ENCODE measurements at regions not wholly inside any gene's neighbourhood (a gene's known extent, or its start where the extent isn't known, plus 50 kb on each side); places are given as distances from the start of the nearest gene placed in this dataset.

DNA sequence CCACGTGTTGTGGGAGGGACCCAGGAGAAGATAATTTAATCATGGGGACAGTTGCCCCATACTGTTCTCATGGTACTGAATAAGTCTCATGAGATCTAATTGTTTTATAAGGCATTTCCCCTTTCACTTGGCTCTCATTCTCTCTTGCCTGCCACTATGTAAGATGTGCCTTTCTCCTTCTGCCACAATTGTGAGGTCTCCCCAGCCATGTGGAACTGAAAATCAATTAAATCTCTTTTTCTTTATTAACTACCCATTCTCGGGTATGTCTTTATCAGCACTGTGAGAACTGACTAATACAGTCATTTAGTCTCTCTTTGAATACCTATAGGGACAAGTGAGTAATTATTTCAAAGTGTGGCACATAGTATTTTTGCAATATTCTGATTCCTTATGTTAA lies 269.2 kb upstream of the SMARCA2 start:
- Histone ChIP-seq H3K27me3 (ENCODE audit: control insufficient read depth in 4 of 4, insufficient read depth in 4 of 4, low read length in 3 of 4) (no peaks in the 10 kb centered on the region), H3K4me3 (ENCODE audit: low read depth in 1 of 3, low read length in 3 of 3) (no peak overlapping the region), H3K9ac (ENCODE audit: low read depth in 1 of 2, low read length in 2 of 2) (no peak overlapping the region), H3K27ac (ENCODE audit: low read depth in 1 of 2, low read length in 2 of 2) (no peak overlapping the region), H3K9me3 (ENCODE audit: control insufficient read depth in 4 of 4, low read length in 3 of 4) (peaks cover 0 to 2% (median 0%) of the 10 kb centered on the region in 4 donors), H3K4me1 (ENCODE audit: control insufficient read depth in 4 of 4, insufficient read depth in 4 of 4, low read length in 3 of 4) (no peaks in the 10 kb centered on the region), H3K36me3 (ENCODE audit: control insufficient read depth in 4 of 4, insufficient read depth in 3 of 4, low read depth in 1 of 4, low read length in 3 of 4) (no peaks in the 10 kb centered on the region)
- TF ChIP-seq HNF4A (conservative IDR thresholded peaks at IDR 0.05) (no peak), JUND (IDR thresholded peaks at IDR 0.05) (no peak), RXRA (IDR thresholded peaks at IDR 0.05) (no peak), SP1 (IDR thresholded peaks at IDR 0.05) (no peak), TAF1 (conservative IDR thresholded peaks at IDR 0.05) (no peak)
- TF ChIP-seq, protein P1, sequence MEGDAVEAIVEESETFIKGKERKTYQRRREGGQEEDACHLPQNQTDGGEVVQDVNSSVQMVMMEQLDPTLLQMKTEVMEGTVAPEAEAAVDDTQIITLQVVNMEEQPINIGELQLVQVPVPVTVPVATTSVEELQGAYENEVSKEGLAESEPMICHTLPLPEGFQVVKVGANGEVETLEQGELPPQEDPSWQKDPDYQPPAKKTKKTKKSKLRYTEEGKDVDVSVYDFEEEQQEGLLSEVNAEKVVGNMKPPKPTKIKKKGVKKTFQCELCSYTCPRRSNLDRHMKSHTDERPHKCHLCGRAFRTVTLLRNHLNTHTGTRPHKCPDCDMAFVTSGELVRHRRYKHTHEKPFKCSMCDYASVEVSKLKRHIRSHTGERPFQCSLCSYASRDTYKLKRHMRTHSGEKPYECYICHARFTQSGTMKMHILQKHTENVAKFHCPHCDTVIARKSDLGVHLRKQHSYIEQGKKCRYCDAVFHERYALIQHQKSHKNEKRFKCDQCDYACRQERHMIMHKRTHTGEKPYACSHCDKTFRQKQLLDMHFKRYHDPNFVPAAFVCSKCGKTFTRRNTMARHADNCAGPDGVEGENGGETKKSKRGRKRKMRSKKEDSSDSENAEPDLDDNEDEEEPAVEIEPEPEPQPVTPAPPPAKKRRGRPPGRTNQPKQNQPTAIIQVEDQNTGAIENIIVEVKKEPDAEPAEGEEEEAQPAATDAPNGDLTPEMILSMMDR (IDR thresholded peaks at IDR 0.05; ENCODE audit: low read depth, low read length, missing input control): no peak
- TF ChIP-seq, protein P2, sequence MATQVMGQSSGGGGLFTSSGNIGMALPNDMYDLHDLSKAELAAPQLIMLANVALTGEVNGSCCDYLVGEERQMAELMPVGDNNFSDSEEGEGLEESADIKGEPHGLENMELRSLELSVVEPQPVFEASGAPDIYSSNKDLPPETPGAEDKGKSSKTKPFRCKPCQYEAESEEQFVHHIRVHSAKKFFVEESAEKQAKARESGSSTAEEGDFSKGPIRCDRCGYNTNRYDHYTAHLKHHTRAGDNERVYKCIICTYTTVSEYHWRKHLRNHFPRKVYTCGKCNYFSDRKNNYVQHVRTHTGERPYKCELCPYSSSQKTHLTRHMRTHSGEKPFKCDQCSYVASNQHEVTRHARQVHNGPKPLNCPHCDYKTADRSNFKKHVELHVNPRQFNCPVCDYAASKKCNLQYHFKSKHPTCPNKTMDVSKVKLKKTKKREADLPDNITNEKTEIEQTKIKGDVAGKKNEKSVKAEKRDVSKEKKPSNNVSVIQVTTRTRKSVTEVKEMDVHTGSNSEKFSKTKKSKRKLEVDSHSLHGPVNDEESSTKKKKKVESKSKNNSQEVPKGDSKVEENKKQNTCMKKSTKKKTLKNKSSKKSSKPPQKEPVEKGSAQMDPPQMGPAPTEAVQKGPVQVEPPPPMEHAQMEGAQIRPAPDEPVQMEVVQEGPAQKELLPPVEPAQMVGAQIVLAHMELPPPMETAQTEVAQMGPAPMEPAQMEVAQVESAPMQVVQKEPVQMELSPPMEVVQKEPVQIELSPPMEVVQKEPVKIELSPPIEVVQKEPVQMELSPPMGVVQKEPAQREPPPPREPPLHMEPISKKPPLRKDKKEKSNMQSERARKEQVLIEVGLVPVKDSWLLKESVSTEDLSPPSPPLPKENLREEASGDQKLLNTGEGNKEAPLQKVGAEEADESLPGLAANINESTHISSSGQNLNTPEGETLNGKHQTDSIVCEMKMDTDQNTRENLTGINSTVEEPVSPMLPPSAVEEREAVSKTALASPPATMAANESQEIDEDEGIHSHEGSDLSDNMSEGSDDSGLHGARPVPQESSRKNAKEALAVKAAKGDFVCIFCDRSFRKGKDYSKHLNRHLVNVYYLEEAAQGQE (IDR thresholded peaks at IDR 0.05): no peak
- DNase-seq (ENCODE audit: low spot score): no peak
- 44% methylated on average over 2 of the region's 2 CpGs for WGBS

DNA sequence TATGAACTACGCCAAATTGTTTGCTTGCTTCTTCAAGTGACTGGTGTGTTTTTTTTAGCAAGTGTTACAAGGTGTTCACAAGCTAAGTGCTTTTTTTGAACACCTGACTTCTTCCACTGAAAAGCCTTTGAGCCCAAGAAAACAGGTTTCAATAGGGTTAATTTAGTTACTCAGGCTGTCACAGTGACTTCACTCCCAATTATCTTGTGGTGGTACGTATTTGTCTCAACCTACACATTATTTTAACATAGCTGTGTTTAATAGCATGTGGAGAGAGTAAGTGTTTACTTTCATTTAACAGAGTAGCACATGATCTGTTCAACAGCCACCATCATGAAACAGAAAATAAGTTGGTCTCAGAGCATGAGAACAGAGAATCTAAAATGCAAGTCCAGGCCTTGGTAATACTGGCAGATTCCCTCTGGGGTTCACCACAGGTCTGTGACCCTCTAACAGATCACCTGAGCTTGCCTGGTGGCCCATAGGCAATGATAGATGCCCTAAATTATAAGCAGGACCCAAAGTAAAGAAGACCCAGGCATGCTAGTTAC lies 267.7 kb upstream of the SMARCA2 start:
- DNase-seq (ENCODE audit: low spot score): no peak
- Histone ChIP-seq H3K27me3 (ENCODE audit: control insufficient read depth in 4 of 4, insufficient read depth in 4 of 4, low read length in 3 of 4) (no peaks in the 10 kb centered on the region), H3K4me3 (ENCODE audit: low read depth in 1 of 3, low read length in 3 of 3) (no peak overlapping the region), H3K36me3 (ENCODE audit: control insufficient read depth in 4 of 4, insufficient read depth in 3 of 4, low read depth in 1 of 4, low read length in 3 of 4) (no peaks in the 10 kb centered on the region), H3K9me3 (ENCODE audit: control insufficient read depth in 4 of 4, low read length in 3 of 4) (peaks cover 0 to 2% (median 0%) of the 10 kb centered on the region in 4 donors), H3K4me1 (ENCODE audit: control insufficient read depth in 4 of 4, insufficient read depth in 4 of 4, low read length in 3 of 4) (no peaks in the 10 kb centered on the region), H3K9ac (ENCODE audit: low read depth in 1 of 2, low read length in 2 of 2) (no peak overlapping the region), H3K27ac (ENCODE audit: low read depth in 1 of 2, low read length in 2 of 2) (no peak overlapping the region)
- TF ChIP-seq TAF1 (conservative IDR thresholded peaks at IDR 0.05) (no peak), GABPA (IDR thresholded peaks at IDR 0.05 in 1 of 2, conservative IDR thresholded peaks at IDR 0.05 in 1 of 2) (no peak), HNF4A (conservative IDR thresholded peaks at IDR 0.05) (no peak), YY1 (IDR thresholded peaks at IDR 0.05) (no peak), HNF4G (IDR thresholded peaks at IDR 0.05) (no peak), RXRA (IDR thresholded peaks at IDR 0.05) (no peak), FOXA2 (IDR thresholded peaks at IDR 0.05) (no peak), FOXA1 (IDR thresholded peaks at IDR 0.05) (no peak)
- TF ChIP-seq, protein P1 (IDR thresholded peaks at IDR 0.05; ENCODE audit: low read depth, low read length, missing input control): no peak
- TF ChIP-seq, protein P3, sequence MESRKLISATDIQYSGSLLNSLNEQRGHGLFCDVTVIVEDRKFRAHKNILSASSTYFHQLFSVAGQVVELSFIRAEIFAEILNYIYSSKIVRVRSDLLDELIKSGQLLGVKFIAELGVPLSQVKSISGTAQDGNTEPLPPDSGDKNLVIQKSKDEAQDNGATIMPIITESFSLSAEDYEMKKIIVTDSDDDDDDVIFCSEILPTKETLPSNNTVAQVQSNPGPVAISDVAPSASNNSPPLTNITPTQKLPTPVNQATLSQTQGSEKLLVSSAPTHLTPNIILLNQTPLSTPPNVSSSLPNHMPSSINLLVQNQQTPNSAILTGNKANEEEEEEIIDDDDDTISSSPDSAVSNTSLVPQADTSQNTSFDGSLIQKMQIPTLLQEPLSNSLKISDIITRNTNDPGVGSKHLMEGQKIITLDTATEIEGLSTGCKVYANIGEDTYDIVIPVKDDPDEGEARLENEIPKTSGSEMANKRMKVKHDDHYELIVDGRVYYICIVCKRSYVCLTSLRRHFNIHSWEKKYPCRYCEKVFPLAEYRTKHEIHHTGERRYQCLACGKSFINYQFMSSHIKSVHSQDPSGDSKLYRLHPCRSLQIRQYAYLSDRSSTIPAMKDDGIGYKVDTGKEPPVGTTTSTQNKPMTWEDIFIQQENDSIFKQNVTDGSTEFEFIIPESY (IDR thresholded peaks at IDR 0.05): no peak
- TF ChIP-seq, protein P2 (IDR thresholded peaks at IDR 0.05): no peak
- 74% methylated on average over 2 of the region's 2 CpGs for WGBS

All from liver (tissue), 8 donors.